Hepatocyte (in vitro differentiated cells): ENCODE measurements at regions not wholly inside any gene's neighbourhood (a gene's known extent, or its start where the extent isn't known, plus 50 kb on each side); places are given as distances from the start of the nearest gene placed in this dataset.
"Not testable (repeated sequence)": the region's sequence is repeated elsewhere in the genome, so short reads cannot be mapped to it uniquely, and the experiment has no call there.

ENCODE experiments used
- DNase-seq: peaks from one replicate; pipeline ENCODE4 v3.0.0-alpha.2; 2016; ENCODE audit warnings: low spot score
- H2AFZ ChIP-seq: fragments of 200-600 bp; sonication (generic); 2 replicates; pipeline ENCODE4 v1.6.0; 2016; ENCODE audit warnings: antibody characterized with exemption, mild to moderate bottlenecking
- H3K27ac ChIP-seq: fragments of 200-600 bp; sonication (generic); 2 replicates; pipeline ENCODE4 v1.5.1; 2016; ENCODE audit warnings: mild to moderate bottlenecking
- H3K27me3 ChIP-seq: fragments of 200-600 bp; sonication (generic); 2 replicates; pipeline ENCODE4 v1.6.1; 2016
- H3K36me3 ChIP-seq: fragments of 200-600 bp; sonication (generic); replicated peaks from 2 replicates; pipeline ENCODE4 v1.5.1; 2016; ENCODE audit warnings: low read depth; ENCODE audit not compliant: insufficient read depth
- H3K4me1 ChIP-seq: fragments of 200-600 bp; sonication (generic); 2 replicates; pipeline ENCODE4 v1.5.1; 2016; ENCODE audit warnings: mild to moderate bottlenecking, moderate library complexity; ENCODE audit not compliant: insufficient read depth
- H3K4me2 ChIP-seq: fragments of 200-600 bp; sonication (generic); 2 replicates; pipeline ENCODE4 v1.6.0; 2016
- H3K4me3 ChIP-seq: fragments of 200-600 bp; sonication (generic); 2 replicates; pipeline ENCODE4 v1.5.1; 2016; ENCODE audit warnings: mild to moderate bottlenecking
- H3K79me2 ChIP-seq: fragments of 200-600 bp; sonication (generic); 2 replicates; pipeline ENCODE4 v1.6.0; 2017; ENCODE audit warnings: mild to moderate bottlenecking
- H3K9me2 ChIP-seq: fragments of 200-600 bp; sonication (generic); replicated peaks from 2 replicates; pipeline ENCODE4 v1.6.0; 2017; ENCODE audit warnings: mild to moderate bottlenecking; ENCODE audit not compliant: insufficient read depth
- H3K9me3 ChIP-seq: fragments of 200-600 bp; sonication (generic); 2 replicates; pipeline ENCODE4 v1.5.1; 2016; ENCODE audit warnings: low read depth, mild to moderate bottlenecking
- H4K20me1 ChIP-seq: fragments of 200-600 bp; sonication (generic); 2 replicates; pipeline ENCODE4 v1.6.0; 2016; ENCODE audit warnings: mild to moderate bottlenecking; ENCODE audit not compliant: insufficient read depth, poor library complexity, severe bottlenecking
- EZH2 ChIP-seq: fragments of 200-600 bp; sonication (generic); IDR thresholded peaks from 2 replicates; pipeline ENCODE4 v1.6.1; 2016; ENCODE audit warnings: antibody characterized with exemption, mild to moderate bottlenecking, borderline replicate concordance
- EZH2phosphoT487 ChIP-seq: fragments of 200-600 bp; sonication (generic); IDR thresholded peaks from one replicate; pipeline ENCODE4 v1.6.1; 2018; ENCODE audit warnings: antibody characterized with exemption, mild to moderate bottlenecking, low read depth, moderate library complexity; ENCODE audit not compliant: unreplicated experiment, severe bottlenecking
- WGBS: methylation state at CpG from one replicate; pipeline ENCODE4 v1.1.6; 2016; ENCODE audit warnings: low lambda C conversion rate; ENCODE audit errors: missing lambda C conversion rate; 5-methylcytosine and 5-hydroxymethylcytosine counted together
- TF ChIP-seq, protein P1 (sequence below): fragments of 200-600 bp; sonication (generic); IDR thresholded peaks from 2 replicates; pipeline ENCODE4 v1.5.1; 2016; ENCODE audit warnings: antibody characterized with exemption, mild to moderate bottlenecking; ENCODE audit not compliant: poor library complexity

DNA sequence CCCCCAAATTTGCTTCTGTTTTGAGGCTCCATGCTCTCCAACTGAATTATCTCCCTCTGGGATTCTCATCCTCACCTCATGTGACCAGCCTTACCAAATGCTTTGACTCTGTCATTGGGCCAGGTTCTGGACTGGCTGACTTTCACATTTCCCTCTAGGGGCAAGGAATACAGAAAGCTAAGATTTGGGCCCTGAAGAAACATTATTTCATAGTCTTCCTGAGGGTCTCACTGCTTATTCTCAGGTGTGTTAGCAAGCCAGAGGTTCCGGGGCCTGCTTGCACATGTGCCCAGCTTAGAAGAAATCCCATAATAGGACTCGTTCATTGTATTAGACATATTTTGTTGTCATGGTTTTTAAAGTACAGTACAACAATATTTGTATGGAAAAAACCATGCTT lies 62.6 kb upstream of the TEX13D start:
- Histone ChIP-seq H3K36me3 (no peaks in the 10 kb centered on the region), H3K9me2 (no peaks in the 10 kb centered on the region), H3K79me2 (no peaks in the 10 kb centered on the region), H3K4me2 (no peak overlapping the region), H3K4me1 (no peaks in the 10 kb centered on the region), H4K20me1 (no peaks in the 10 kb centered on the region), H3K27me3 (no peaks in the 10 kb centered on the region), H3K4me3 (no peak overlapping the region), H2AFZ (no peak overlapping the region), H3K27ac (no peak overlapping the region), H3K9me3 (no peaks in the 10 kb centered on the region)
- no peak for DNase-seq
- TF ChIP-seq EZH2phosphoT487, result no peak
- TF ChIP-seq EZH2, result no peak
- TF ChIP-seq, protein P1, sequence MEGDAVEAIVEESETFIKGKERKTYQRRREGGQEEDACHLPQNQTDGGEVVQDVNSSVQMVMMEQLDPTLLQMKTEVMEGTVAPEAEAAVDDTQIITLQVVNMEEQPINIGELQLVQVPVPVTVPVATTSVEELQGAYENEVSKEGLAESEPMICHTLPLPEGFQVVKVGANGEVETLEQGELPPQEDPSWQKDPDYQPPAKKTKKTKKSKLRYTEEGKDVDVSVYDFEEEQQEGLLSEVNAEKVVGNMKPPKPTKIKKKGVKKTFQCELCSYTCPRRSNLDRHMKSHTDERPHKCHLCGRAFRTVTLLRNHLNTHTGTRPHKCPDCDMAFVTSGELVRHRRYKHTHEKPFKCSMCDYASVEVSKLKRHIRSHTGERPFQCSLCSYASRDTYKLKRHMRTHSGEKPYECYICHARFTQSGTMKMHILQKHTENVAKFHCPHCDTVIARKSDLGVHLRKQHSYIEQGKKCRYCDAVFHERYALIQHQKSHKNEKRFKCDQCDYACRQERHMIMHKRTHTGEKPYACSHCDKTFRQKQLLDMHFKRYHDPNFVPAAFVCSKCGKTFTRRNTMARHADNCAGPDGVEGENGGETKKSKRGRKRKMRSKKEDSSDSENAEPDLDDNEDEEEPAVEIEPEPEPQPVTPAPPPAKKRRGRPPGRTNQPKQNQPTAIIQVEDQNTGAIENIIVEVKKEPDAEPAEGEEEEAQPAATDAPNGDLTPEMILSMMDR, result no peak
- WGBS, result 87% methylated on average over 2 of the region's 2 CpGs

DNA sequence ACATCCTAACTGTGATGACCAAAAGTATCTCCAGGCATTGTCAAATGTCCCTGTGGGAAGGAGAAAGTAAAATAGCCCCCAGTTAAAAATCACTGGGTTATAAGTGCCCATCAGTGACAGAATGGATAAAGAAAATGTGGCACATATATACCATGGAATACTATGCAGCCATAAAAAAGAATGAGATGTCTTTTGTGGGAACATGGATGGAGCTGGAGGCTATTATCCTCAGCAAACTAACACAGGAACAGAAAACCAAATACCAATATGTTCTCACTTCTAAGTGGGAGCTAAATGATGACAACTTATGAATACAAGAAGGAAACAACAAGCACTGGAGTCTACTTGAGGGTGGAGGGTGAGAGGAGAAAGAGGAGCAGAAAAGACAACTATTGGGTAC lies 60.9 kb upstream of the TEX13D start:
- not testable (repeated sequence) for H3K27ac ChIP-seq, H3K4me2 ChIP-seq, H3K9me2 ChIP-seq, H3K79me2 ChIP-seq, H3K9me3 ChIP-seq, H3K36me3 ChIP-seq, DNase-seq, H3K27me3 ChIP-seq, H3K4me1 ChIP-seq, H3K4me3 ChIP-seq, H2AFZ ChIP-seq, H4K20me1 ChIP-seq

DNA sequence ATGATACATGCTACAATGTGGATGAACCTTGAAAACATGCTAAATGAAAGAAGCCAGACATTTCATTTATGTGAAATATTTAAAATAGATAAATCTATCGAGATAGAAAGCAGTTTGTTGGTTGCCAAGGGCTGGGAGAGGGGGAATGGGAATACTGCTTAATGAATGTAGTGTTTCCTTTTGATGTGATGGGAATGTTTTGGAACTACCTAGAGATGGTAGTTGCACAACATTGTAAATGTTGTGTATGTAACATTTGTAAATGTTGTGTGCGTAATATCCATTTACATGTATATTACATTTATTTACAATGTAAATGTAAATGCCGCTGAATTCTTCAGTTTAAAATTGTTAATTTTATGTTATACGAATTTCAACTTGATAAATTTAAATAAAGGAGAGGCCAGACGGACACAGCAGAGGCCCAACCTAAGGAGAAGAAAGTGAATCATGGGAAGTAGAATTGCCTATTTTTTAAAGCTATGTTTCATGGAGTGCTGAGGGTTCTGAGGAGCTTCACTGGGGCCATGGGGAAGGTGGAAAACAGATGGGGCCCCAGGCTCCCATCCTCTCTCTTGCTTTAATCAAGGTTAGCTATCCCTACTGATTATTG lies 60.0 kb upstream of the TEX13D start:
- H4K20me1 ChIP-seq, result no peaks in the 10 kb centered on the region
- H3K4me3 ChIP-seq, result no peak overlapping the region
- no peaks in the 10 kb centered on the region for H3K9me2 ChIP-seq
- no peaks in the 10 kb centered on the region for H3K36me3 ChIP-seq
- no peaks in the 10 kb centered on the region for H3K4me1 ChIP-seq
- TF ChIP-seq EZH2phosphoT487, result no peak
- TF ChIP-seq EZH2, result no peak
- TF ChIP-seq, protein P1, result no peak
- no peaks in the 10 kb centered on the region for H3K9me3 ChIP-seq
- no peaks in the 10 kb centered on the region for H3K27me3 ChIP-seq
- H3K4me2 ChIP-seq, result no peak overlapping the region
- H2AFZ ChIP-seq, result no peak overlapping the region
- H3K79me2 ChIP-seq, result no peaks in the 10 kb centered on the region
- H3K27ac ChIP-seq, result no peak overlapping the region
- 73% methylated on average over 5 of the region's 5 CpGs for WGBS
- DNase-seq, result no peak

DNA sequence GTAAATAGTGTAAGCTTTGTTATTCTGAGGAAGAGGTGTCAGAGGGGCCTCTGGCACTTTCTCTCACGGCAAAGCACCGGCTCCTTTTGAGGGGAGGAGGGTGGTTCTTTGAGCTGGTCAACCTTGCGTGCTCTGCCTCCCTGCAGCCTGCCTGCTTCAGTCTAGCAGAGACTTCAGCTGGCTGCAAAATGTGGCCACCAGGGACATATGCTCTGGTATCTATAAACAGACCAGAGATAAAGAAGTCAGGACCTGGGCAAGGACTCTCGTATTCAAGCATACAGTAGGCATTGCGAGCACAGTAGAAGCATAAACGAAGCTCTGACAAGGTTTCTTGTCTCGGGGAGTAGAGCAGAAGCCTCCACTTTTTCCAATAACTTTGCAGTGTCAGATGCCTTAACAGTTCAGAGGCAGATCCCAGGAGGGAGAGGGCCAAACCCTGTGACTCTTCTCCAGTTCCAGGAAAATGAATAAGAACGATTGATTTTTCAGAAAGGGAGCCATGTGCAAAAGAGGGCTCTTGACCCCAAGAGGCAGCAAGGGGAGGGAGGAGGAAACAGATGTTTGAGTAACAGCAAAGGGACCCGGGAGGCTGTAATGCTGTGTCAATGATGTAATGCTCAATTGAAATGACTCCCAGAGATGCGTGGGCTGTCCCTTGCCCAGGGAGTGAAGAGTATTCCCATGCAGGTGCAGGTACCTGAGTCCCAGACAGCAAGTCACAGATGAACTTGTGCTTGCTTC lies 57.9 kb upstream of the TEX13D start:
- H3K4me2 ChIP-seq, result no peak overlapping the region
- no peak for DNase-seq
- no peaks in the 10 kb centered on the region for H3K9me3 ChIP-seq
- no peaks in the 10 kb centered on the region for H3K36me3 ChIP-seq
- H3K9me2 ChIP-seq, result no peaks in the 10 kb centered on the region
- no peaks in the 10 kb centered on the region for H3K27me3 ChIP-seq
- no peaks in the 10 kb centered on the region for H4K20me1 ChIP-seq
- H3K4me1 ChIP-seq, result no peaks in the 10 kb centered on the region
- H3K27ac ChIP-seq, result no peak overlapping the region
- no peak overlapping the region for H3K4me3 ChIP-seq
- 56% methylated on average over 10 of the region's 10 CpGs for WGBS
- H3K79me2 ChIP-seq, result no peaks in the 10 kb centered on the region
- TF ChIP-seq EZH2phosphoT487, result no peak
- TF ChIP-seq, protein P1, result no peak
- TF ChIP-seq EZH2, result no peak
- H2AFZ ChIP-seq, result no peak overlapping the region
